GM21529 (cell line): ENCODE measurements at regions not wholly inside any gene's neighbourhood (a gene's known extent, or its start where the extent isn't known, plus 50 kb on each side); places are given as distances from the start of the nearest gene placed in this dataset.

Experiments
- ATAC-seq: cut with Tn5 transposase; IDR thresholded peaks from one replicate; pipeline ENCODE4 v1.9.1; 2021; ENCODE audit not compliant: unreplicated experiment

GRCh38 chr10:58969576-58969975, 206.9 kb upstream of the PHYHIPL start:
- no peak for ATAC-seq

GRCh38 chr10:58970160-58970915, 206.1 kb upstream of the PHYHIPL start:
- no peak for ATAC-seq

GRCh38 chr10:58971211-58971610, 205.2 kb upstream of the PHYHIPL start:
- ATAC-seq = no peak

- ATAC-seq = no peak
Observed at GRCh38 chr10:58971796-58972491, 204.5 kb upstream of the PHYHIPL start.

GRCh38 chr10:58972576-58973234, 203.7 kb upstream of the PHYHIPL start:
- ATAC-seq = no peak

GRCh38 chr10:58973235-58973595, 203.2 kb upstream of the PHYHIPL start:
- no peak for ATAC-seq

- no peak for ATAC-seq
Observed at GRCh38 chr10:58976254-58976653, 200.2 kb upstream of the PHYHIPL start.

GRCh38 chr10:58979711-58980110, 196.7 kb upstream of the PHYHIPL start:
- ATAC-seq = no peak

- no peak for ATAC-seq
Observed at GRCh38 chr10:58980826-58981415, 195.5 kb upstream of the PHYHIPL start.

- no peak for ATAC-seq
Observed at GRCh38 chr10:58981846-58982245, 194.6 kb upstream of the PHYHIPL start.

- no peak for ATAC-seq
Observed at GRCh38 chr10:58982470-58983239, 193.8 kb upstream of the PHYHIPL start.

- ATAC-seq = no peak
Observed at GRCh38 chr10:58985216-58985615, 191.2 kb upstream of the PHYHIPL start.

GRCh38 chr10:58989486-58990039, 186.9 kb upstream of the PHYHIPL start:
- ATAC-seq = no peak

- ATAC-seq = no peak
Observed at GRCh38 chr10:58990693-58991092, 185.8 kb upstream of the PHYHIPL start.

- no peak for ATAC-seq
Observed at GRCh38 chr10:58991856-58992255, 184.6 kb upstream of the PHYHIPL start.

- ATAC-seq = no peak
Observed at GRCh38 chr10:58992830-58993460, 183.5 kb upstream of the PHYHIPL start.

GRCh38 chr10:58993480-58994221, 182.8 kb upstream of the PHYHIPL start:
- ATAC-seq = peak; percentile 72

- ATAC-seq = no peak
Observed at GRCh38 chr10:58994226-58995057, 182.0 kb upstream of the PHYHIPL start.
